A673 (cell line): ENCODE measurements at regions not wholly inside any gene's neighbourhood (a gene's known extent, or its start where the extent isn't known, plus 50 kb on each side); places are given as distances from the start of the nearest gene placed in this dataset.

Experiments used
- BruUV-seq: library from RNA; stranded (reverse); fragments of 400-500 nt; replicated peaks from 2 replicates; lab custom pipeline; 2021; lab: Mats Ljungman, UMichigan
- CTCF ChIA-PET: fragments of 300-600 bp; sonication (Branson Sonifier 250); formaldehyde crosslinking; loops from one replicate; lab custom pipeline; 2022; ENCODE audit warnings: antibody characterized with exemption; lab: Charles Lee
- POLR2A ChIA-PET: fragments of 300-600 bp; sonication (Branson Sonifier 250); formaldehyde crosslinking; loops from one replicate; lab custom pipeline; 2022; ENCODE audit warnings: antibody characterized with exemption; ENCODE audit not compliant: low non-redundant PET; lab: Charles Lee
- DNase-seq: peaks from one replicate; pipeline ENCODE4 v3.0.0-alpha.2; 2015; ENCODE audit warnings: low spot score
- H3K27ac ChIP-seq: fragments of 200-600 bp; sonication (generic); 2 replicates; pipeline ENCODE4 v1.5.1; 2016; ENCODE audit warnings: mixed run types, low read depth, mild to moderate bottlenecking, mixed read lengths, antibody characterized with exemption, low read length; ENCODE audit not compliant: poor library complexity, severe bottlenecking
- H3K27me3 ChIP-seq: fragments of 200-600 bp; sonication (generic); replicated peaks from 2 replicates; pipeline ENCODE4 v1.6.1; 2017; ENCODE audit warnings: mixed run types, low read depth, mild to moderate bottlenecking, mixed read lengths, antibody characterized with exemption, low read length; ENCODE audit not compliant: insufficient read depth, poor library complexity
- H3K36me3 ChIP-seq: fragments of 200-600 bp; sonication (generic); 2 replicates; pipeline ENCODE4 v1.6.1; 2016; ENCODE audit warnings: mixed run types, mild to moderate bottlenecking, mixed read lengths, antibody characterized with exemption, low read length; ENCODE audit not compliant: insufficient read depth, poor library complexity, severe bottlenecking
- H3K4me1 ChIP-seq: fragments of 200-600 bp; sonication (generic); 2 replicates; pipeline ENCODE4 v1.6.1; 2017; ENCODE audit warnings: mixed run types, mild to moderate bottlenecking, mixed read lengths, antibody characterized with exemption, low read length; ENCODE audit not compliant: insufficient read depth, poor library complexity, severe bottlenecking
- H3K4me3 ChIP-seq: fragments of 200-600 bp; sonication (generic); 2 replicates; pipeline ENCODE4 v1.5.1; 2016; ENCODE audit warnings: low read depth, mixed run types, mild to moderate bottlenecking, mixed read lengths, low read length; ENCODE audit not compliant: poor library complexity, severe bottlenecking
- H3K9me3 ChIP-seq: fragments of 200-600 bp; sonication (generic); 2 replicates; pipeline ENCODE4 v1.6.1; 2016; ENCODE audit warnings: mixed run types, low read depth, mild to moderate bottlenecking, mixed read lengths, antibody characterized with exemption, low read length; ENCODE audit not compliant: poor library complexity, severe bottlenecking
- CTCF ChIP-seq: fragments of 300-800, 200-600 bp; sonication (generic); conservative IDR thresholded peaks from 2 replicates; pipeline ENCODE4 v1.5.1; 2017; ENCODE audit warnings: low read depth, mild to moderate bottlenecking, antibody characterized with exemption, low read length, moderate library complexity, mixed read lengths
- EZH2 ChIP-seq: fragments of 200-600 bp; sonication (generic); IDR thresholded peaks from 2 replicates; pipeline ENCODE4 v1.6.1; 2017; ENCODE audit warnings: borderline replicate concordance, low read depth, mild to moderate bottlenecking, mixed read lengths, antibody characterized with exemption, low read length; ENCODE audit not compliant: poor library complexity, severe bottlenecking
- intact Hi-C: fragments of 100-400 bp; cut with micrococcal nuclease; formaldehyde crosslinking; loops from one replicate; pipeline ENCODE4 v1.10.0; 2022; ENCODE audit not compliant: unreplicated experiment

GRCh38 chr5:90338712-90339372 lies 70.7 kb downstream of the CETN3 start:
- Histone ChIP-seq H3K4me3 (no peak overlapping the region), H3K9me3 (no peaks in the 10 kb centered on the region), H3K27ac (no peak overlapping the region), H3K27me3 (peaks cover 10% of the 10 kb centered on the region), H3K36me3 (no peaks in the 10 kb centered on the region), H3K4me1 (no peaks in the 10 kb centered on the region)
- POLR2A ChIA-PET: no interaction called here
- DNase-seq: no peak
- intact Hi-C loops: no loop called here
- BruUV-seq: no TSS peak
- TF ChIP-seq CTCF: no peak
- TF ChIP-seq EZH2: no peak
- CTCF ChIA-PET: no interaction called here

GRCh38 chr5:90337449-90338052 lies 72.0 kb downstream of the CETN3 start:
- Histone ChIP-seq H3K27ac (no peak overlapping the region), H3K4me3 (no peak overlapping the region), H3K27me3 (peaks cover 10% of the 10 kb centered on the region), H3K9me3 (no peaks in the 10 kb centered on the region), H3K36me3 (no peaks in the 10 kb centered on the region), H3K4me1 (no peaks in the 10 kb centered on the region)
- TF ChIP-seq CTCF: no peak
- TF ChIP-seq EZH2: no peak
- intact Hi-C loops: no loop called here
- DNase-seq: no peak
- POLR2A ChIA-PET: no interaction called here
- CTCF ChIA-PET: no interaction called here
- no TSS peak for BruUV-seq

GRCh38 chr5:90336752-90337151 lies 72.8 kb downstream of the CETN3 start:
- ChIA-PET CTCF (no interaction called here), POLR2A (no interaction called here)
- intact Hi-C loops: no loop called here
- no TSS peak for BruUV-seq
- no peaks in the 10 kb centered on the region for H3K36me3 ChIP-seq
- peaks cover 10% of the 10 kb centered on the region for H3K27me3 ChIP-seq
- no peak for DNase-seq
- no peak overlapping the region for H3K4me3 ChIP-seq
- TF ChIP-seq CTCF: no peak
- TF ChIP-seq EZH2: no peak
- no peaks in the 10 kb centered on the region for H3K9me3 ChIP-seq
- H3K4me1 ChIP-seq: no peaks in the 10 kb centered on the region
- H3K27ac ChIP-seq: no peak overlapping the region
